AG10803 (cell line): ENCODE measurements at regions not wholly inside any gene's neighbourhood (a gene's known extent, or its start where the extent isn't known, plus 50 kb on each side); places are given as distances from the start of the nearest gene placed in this dataset.

Source experiments
- DNase-seq: peaks from one replicate; pipeline ENCODE4 v3.0.0; 2010; ENCODE audit warnings: low read depth
- H3K4me3 ChIP-seq: 2 replicates; pipeline ENCODE4 v1.5.1; 2011; ENCODE audit warnings: mild to moderate bottlenecking, low read length, control low read depth
- CTCF ChIP-seq: conservative IDR thresholded peaks from 2 replicates; pipeline ENCODE4 v1.5.1; 2011; ENCODE audit warnings: mild to moderate bottlenecking, low read length, control low read depth, inconsistent platforms

DNA sequence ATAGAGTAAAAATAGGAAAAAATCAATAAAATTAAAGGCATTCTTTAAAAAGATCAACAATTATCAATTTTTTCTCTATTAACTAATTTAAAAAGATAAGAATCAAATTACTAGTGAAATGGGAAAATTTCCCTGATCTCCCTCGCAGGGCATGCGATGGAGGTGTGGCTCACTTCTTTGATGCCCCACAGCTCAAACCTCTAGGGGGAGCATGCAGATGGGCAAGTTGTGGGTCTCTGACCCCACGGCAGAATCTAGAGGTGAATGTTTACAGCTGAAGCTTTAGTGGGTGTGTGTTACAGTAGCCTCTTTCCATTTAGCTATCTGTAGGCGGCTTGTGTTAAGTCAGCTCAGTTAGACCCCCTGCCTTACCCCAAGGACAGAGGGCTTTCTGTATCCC lies 1348.8 kb downstream of the PCDH18 start:
- no peak overlapping the region for H3K4me3 ChIP-seq
- TF ChIP-seq CTCF, result no peak
- DNase-seq, result no peak

DNA sequence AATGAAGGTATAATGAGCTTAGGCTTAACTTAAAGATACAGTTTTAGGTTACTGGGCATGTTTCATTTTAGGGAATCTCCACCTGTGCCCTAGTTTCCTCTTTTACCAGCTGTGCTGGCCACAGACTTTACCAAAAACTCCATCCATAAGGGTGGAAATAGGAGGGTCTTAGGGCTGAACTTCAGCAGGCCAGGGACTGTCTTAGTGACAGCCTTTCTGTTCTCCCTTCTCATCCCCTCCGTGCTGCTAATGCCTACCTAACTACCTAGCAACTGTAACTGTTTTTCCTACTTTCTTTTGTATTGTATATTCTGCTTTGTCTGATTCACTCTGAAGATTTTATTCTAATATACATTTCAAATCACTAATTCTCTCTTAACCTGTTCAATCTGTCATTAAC lies 1375.3 kb downstream of the PCDH18 start:
- H3K4me3 ChIP-seq, result no peak overlapping the region
- DNase-seq, result no peak
- TF ChIP-seq CTCF, result no peak

DNA sequence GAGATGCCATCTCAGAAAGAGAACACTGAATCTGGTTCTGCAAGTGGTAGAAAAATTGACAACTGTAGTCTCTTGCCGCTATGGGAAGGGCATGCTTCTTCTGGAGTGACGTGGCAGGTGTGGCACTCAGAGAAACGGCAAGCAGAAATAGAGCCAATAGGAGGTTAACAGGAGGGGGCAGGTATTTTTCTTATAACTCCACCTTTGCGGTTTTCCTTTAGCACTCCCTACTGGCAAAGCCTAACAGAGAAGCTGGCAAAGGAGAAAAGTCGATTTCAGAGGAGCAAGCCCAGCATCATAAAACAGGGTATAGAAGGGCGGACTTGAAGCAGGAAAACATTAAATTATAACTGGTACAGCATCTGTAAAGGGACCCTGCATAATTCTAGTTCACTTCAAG lies 1382.2 kb downstream of the PCDH18 start:
- TF ChIP-seq CTCF, result no peak
- no peak for DNase-seq
- H3K4me3 ChIP-seq, result no peak overlapping the region

DNA sequence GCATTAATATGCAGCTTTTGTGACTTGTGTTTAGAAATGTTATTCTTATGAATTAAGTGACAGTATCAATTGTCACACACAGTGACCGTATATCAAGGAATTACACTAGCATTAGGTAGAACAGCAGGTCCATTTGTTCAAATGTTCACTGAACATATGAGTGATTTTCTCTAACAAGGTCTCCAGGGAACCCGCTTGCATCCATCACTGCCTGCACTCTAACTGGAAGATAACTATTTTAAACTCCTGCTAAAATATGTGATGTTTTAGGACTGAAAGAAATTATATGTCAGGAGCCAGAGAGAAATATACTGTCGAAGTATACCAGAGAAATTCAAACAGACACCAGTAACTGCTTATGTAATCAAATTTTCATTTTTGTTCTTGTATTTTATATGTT lies 1395.7 kb downstream of the PCDH18 start:
- no peak overlapping the region for H3K4me3 ChIP-seq
- TF ChIP-seq CTCF, result no peak
- no peak for DNase-seq

- DNase-seq, result no peak
- H3K4me3 ChIP-seq, result no peak overlapping the region
- no peak for TF ChIP-seq CTCF
Measured at GRCh38 chr4:136124251-136124745, 1408.0 kb downstream of the PCDH18 start.

DNA sequence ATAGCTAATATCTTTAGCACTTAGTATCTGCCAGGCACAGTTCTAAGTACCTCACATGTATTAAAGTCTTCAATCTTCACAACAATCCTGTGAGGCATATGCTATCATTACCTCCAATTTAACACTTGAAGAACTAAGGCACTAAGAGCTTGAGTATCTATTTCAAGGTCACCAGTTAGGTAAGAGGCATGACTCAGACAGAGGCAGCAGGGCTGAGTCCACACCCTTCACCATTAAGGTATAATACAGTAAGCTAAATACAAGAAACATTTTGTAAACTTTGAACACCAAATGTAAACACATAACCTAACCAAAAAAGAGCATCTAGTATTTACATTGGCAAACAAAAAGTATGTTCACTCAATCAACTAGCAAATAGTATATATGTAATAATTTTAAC lies 1410.9 kb downstream of the PCDH18 start:
- H3K4me3 ChIP-seq, result no peak overlapping the region
- no peak for DNase-seq
- no peak for TF ChIP-seq CTCF

DNA sequence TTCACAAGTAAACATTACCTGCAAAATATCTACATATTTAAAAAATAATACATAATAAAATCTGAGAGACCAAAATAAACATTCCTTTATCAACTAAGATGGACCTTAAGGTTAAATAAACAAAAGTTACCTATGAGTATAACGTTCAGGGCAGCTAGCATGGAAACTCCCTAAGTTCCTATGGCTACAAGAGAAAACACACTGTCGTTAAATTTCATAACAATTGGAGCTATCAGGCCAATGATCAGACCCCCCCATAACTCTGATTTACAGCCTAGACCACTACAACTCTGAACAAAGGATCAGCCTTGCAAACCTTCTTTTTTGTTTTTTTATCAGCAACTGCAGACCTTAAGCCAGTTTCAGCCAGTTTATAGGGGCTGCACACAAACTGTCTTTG lies 1418.4 kb downstream of the PCDH18 start:
- H3K4me3 ChIP-seq, result no peak overlapping the region
- no peak for TF ChIP-seq CTCF
- no peak for DNase-seq
